K562 (cell line): ENCODE measurements at regions not wholly inside any gene's neighbourhood (a gene's known extent, or its start where the extent isn't known, plus 50 kb on each side); places are given as distances from the start of the nearest gene placed in this dataset.

Experiments used
- BCOR ChIP-seq: fragments of 450-650 bp; IDR thresholded peaks from 2 replicates; pipeline ENCODE4 v1.6.1; 2016
- CEBPB ChIP-seq: fragments of 450-650 bp; IDR thresholded peaks from 2 replicates; pipeline ENCODE4 v1.6.1; 2016; ENCODE audit warnings: missing genetic modification characterization, missing compliant biosample characterization
- CHD2 ChIP-seq: IDR thresholded peaks from 2 replicates; pipeline ENCODE4 v1.6.1; 2011; ENCODE audit warnings: low read depth, low read length
- CTCF ChIP-seq, 3 experiments: IDR thresholded peaks in 2 of 3; conservative IDR thresholded peaks in 1 of 3; 2 replicates each; pipeline ENCODE4 v1.5.1; 2011 to 2012; ENCODE audit warnings: low read length in 3 of 3, mild to moderate bottlenecking in 3 of 3, control low read depth in 2 of 3, improper control_type of control experiment in 1 of 3, inconsistent platforms in 1 of 3, low read depth in 1 of 3, mixed read lengths in 1 of 3, moderate library complexity in 1 of 3; ENCODE audit not compliant: insufficient read depth in 2 of 3
- EGR1 ChIP-seq: fragments of 450-650 bp; conservative IDR thresholded peaks from 2 replicates; pipeline ENCODE4 v1.6.1; 2017; ENCODE audit warnings: mild to moderate bottlenecking
- EP300 ChIP-seq: IDR thresholded peaks from 2 replicates; pipeline ENCODE4 v1.6.1; 2012; ENCODE audit warnings: low read length, improper control_type of control experiment
- HIVEP1 ChIP-seq: fragments of 250-450 bp; sonication (Bioruptor Pico); IDR thresholded peaks from 2 replicates; pipeline ENCODE4 v1.4.0; 2020; ENCODE audit warnings: mild to moderate bottlenecking
- NCOA1 ChIP-seq: fragments of 450-650 bp; IDR thresholded peaks from 2 replicates; pipeline ENCODE4 v1.6.1; 2016; ENCODE audit warnings: low read depth
- SMARCE1 ChIP-seq: fragments of 450-650 bp; IDR thresholded peaks from 2 replicates; pipeline ENCODE4 v1.7.1; 2016; ENCODE audit warnings: mild to moderate bottlenecking
- SMC3 ChIP-seq: conservative IDR thresholded peaks from 2 replicates; pipeline ENCODE4 v1.6.1; 2011; ENCODE audit warnings: low read depth, low read length, improper control_type of control experiment; ENCODE audit not compliant: insufficient read depth
- SP1 ChIP-seq: sonication (generic); formaldehyde crosslinking; IDR thresholded peaks from 2 replicates; pipeline ENCODE4 v1.8.1; 2022; ENCODE audit warnings: mild to moderate bottlenecking, missing genetic modification reagents
- TEAD4 ChIP-seq, 2 experiments: sonication (generic) in 1 of 2; formaldehyde crosslinking in 1 of 2; IDR thresholded peaks; 2 replicates each; pipeline versions ENCODE4 v1.6.1 to v1.8.0; 2012 to 2022; ENCODE audit warnings: borderline replicate concordance in 1 of 2, inconsistent platforms in 1 of 2, low read length in 1 of 2, mild to moderate bottlenecking in 1 of 2, missing genetic modification reagents in 1 of 2
- TF ChIP-seq, protein P1 (sequence below): fragments of 250-450 bp; sonication (Bioruptor Pico); IDR thresholded peaks from 2 replicates; pipeline ENCODE4 v1.8.0; 2021; ENCODE audit warnings: mild to moderate bottlenecking, moderate library complexity

DNA sequence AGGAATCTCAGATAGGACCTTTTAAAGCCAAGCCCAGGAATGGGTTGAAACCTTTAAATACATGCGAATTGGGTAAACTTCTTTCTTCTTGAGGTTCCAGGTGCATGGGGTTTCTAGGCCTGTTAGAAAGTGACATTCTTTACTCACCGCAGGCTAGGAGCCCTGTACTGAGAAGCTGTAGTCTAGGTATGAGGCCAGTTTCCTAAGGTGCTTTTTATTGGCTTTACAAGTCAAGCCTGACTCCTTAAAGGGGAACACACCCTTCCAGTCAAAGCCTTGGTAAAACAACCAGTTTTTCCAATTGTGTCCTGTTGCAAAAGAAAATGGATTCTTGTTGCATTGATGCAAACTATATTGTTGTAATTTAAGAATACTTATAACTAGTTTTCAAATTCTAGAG is 76.1 kb upstream of the ATP11B start:
- TF ChIP-seq TEAD4 (IDR thresholded peaks at IDR 0.05; ENCODE audit: low read length) (no peak), TEAD4 (CRISPR knock-in tag; IDR thresholded peaks at IDR 0.05; ENCODE audit: borderline replicate concordance) (no peak), SP1 (no peak), EP300 (no peak), EGR1 (no peak), CTCF (IDR thresholded peaks at IDR 0.05 in 2 of 3, conservative IDR thresholded peaks at IDR 0.05 in 1 of 3; ENCODE audit: insufficient read depth in 2 of 3, low read depth in 1 of 3, low read length in 3 of 3) (no peak), NCOA1 (no peak), SMARCE1 (no peak), SMC3 (no peak), HIVEP1 (CRISPR knock-in tag) (no peak), BCOR (no peak), CHD2 (no peak), CEBPB (no peak)
- TF ChIP-seq, protein P1, sequence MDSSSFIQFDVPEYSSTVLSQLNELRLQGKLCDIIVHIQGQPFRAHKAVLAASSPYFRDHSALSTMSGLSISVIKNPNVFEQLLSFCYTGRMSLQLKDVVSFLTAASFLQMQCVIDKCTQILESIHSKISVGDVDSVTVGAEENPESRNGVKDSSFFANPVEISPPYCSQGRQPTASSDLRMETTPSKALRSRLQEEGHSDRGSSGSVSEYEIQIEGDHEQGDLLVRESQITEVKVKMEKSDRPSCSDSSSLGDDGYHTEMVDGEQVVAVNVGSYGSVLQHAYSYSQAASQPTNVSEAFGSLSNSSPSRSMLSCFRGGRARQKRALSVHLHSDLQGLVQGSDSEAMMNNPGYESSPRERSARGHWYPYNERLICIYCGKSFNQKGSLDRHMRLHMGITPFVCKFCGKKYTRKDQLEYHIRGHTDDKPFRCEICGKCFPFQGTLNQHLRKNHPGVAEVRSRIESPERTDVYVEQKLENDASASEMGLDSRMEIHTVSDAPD: no peak
